ENCODE measurements at regions not wholly inside any gene's neighbourhood (a gene's known extent, or its start where the extent isn't known, plus 50 kb on each side); places are given as distances from the start of the nearest gene placed in this dataset.

GRCh38 chr12:86683568-86684304, 427.5 kb upstream of the MGAT4C start:
- TF ChIP-seq CTCF (IDR thresholded peaks at IDR 0.05; ENCODE audit: low read depth, low read length, poor library complexity, severe bottlenecking) (no peak), EZH2phosphoT487 (IDR thresholded peaks at IDR 0.05; ENCODE audit: borderline replicate concordance, low read length) (no peak)

All from DOHH2 (cell line).